Stimulated activated CD4-positive, alpha-beta T cell treated with anti-CD3 and anti-CD28 coated beads, TNF-alpha, amount 100 ng/mL, for 4 hours (primary cell): ENCODE measurements at regions not wholly inside any gene's neighbourhood (a gene's known extent, or its start where the extent isn't known, plus 50 kb on each side); places are given as distances from the start of the nearest gene placed in this dataset.

Source experiments
- DNase-seq, 3 experiments: peaks; one replicate each; pipeline ENCODE4 v3.0.0-alpha.2; 2020; ENCODE audit warnings: low read depth in 3 of 3

- no peak for DNase-seq
These were observed 51.6 kb upstream of the SRRM3 start for GRCh38 chr7:76149847-76150691.
